ENCODE measurements at regions not wholly inside any gene's neighbourhood (a gene's known extent, or its start where the extent isn't known, plus 50 kb on each side); places are given as distances from the start of the nearest gene placed in this dataset.
A peak's percentile ranks its signal among the peaks of the same experiment; 100 is the strongest.

GRCh38 chr16:35305476-35305875 is 1846.1 kb downstream of the TP53TG3F start:
- H3K4me1 ChIP-seq: no peaks in the 10 kb centered on the region
- no peak overlapping the region for H3K4me3 ChIP-seq
- in situ Hi-C loops (cut with MboI; ENCODE audit: low sequenced_read_pairs in 4 of 4): loop anchor here in 2 of 4 donors (25.0 kb wide), 2 partner anchors 93 to 132 kb away; no protein-coding TSS in a partner anchor
- intact Hi-C loops (cut with DNase I; ENCODE audit: low total_unique reads): no loop called here
- no peaks in the 10 kb centered on the region for H3K9me3 ChIP-seq
- H3K27ac ChIP-seq: no peak overlapping the region
- H3K36me3 ChIP-seq: no peaks in the 10 kb centered on the region
- no peaks in the 10 kb centered on the region for H3K27me3 ChIP-seq
- no peak for DNase-seq
- ATAC-seq: no peak
- TF ChIP-seq CTCF (IDR thresholded peaks at IDR 0.05 in 4 of 5, conservative IDR thresholded peaks at IDR 0.05 in 1 of 5): no peak

GRCh38 chr16:35306915-35307314 is 1847.5 kb downstream of the TP53TG3F start:
- Histone ChIP-seq H3K36me3 (no peaks in the 10 kb centered on the region), H3K4me1 (no peaks in the 10 kb centered on the region), H3K9me3 (no peaks in the 10 kb centered on the region), H3K27ac (no peak overlapping the region), H3K4me3 (no peak overlapping the region), H3K27me3 (no peaks in the 10 kb centered on the region)
- intact Hi-C loops (cut with DNase I; ENCODE audit: low total_unique reads) (no loop called here), in situ Hi-C loops (cut with MboI; ENCODE audit: low sequenced_read_pairs in 4 of 4) (loop anchor here in 2 of 4 donors (25.0 kb wide), 2 partner anchors 95 to 130 kb away; no protein-coding TSS in a partner anchor)
- no peak for TF ChIP-seq CTCF (IDR thresholded peaks at IDR 0.05 in 4 of 5, conservative IDR thresholded peaks at IDR 0.05 in 1 of 5)
- no peak for TF ChIP-seq POLR2A (IDR thresholded peaks at IDR 0.05)
- DNase-seq (no peak), ATAC-seq (peak in 1 of 2 donors; percentile 36)

DNA sequence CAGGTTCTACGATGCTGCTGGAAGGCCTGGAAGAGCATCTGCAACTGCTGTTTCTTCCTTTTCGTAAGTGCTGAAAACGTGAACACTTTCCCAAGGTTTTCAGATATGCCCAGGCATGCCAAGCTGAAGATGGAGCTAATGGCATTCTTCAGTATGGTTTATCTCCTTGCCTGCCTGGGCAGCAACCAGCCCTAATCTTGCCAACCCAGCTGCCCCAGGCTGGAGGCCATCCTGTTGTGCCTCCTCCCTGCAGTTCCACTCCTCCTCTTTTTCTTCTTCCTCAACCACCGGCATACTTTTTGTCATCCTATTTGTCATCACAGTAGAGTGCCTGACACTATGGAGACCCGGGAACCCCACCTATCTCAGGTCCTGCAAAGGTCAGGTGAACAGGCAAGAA is 1849.3 kb downstream of the TP53TG3F start:
- Histone ChIP-seq H3K9me3 (no peaks in the 10 kb centered on the region), H3K4me3 (no peak overlapping the region), H3K4me1 (no peaks in the 10 kb centered on the region), H3K36me3 (no peaks in the 10 kb centered on the region), H3K27me3 (no peaks in the 10 kb centered on the region), H3K27ac (no peak overlapping the region)
- DNase-seq (no peak), ATAC-seq (no peak)
- intact Hi-C loops (cut with DNase I; ENCODE audit: low total_unique reads): no loop called here
- in situ Hi-C loops (cut with MboI; ENCODE audit: low sequenced_read_pairs in 4 of 4): loop anchor here in 2 of 4 donors (25.0 kb wide), 2 partner anchors 96 to 129 kb away; no protein-coding TSS in a partner anchor
- TF ChIP-seq CTCF (IDR thresholded peaks at IDR 0.05 in 4 of 5, conservative IDR thresholded peaks at IDR 0.05 in 1 of 5) (no peak), POLR2A (IDR thresholded peaks at IDR 0.05) (no peak)

DNA sequence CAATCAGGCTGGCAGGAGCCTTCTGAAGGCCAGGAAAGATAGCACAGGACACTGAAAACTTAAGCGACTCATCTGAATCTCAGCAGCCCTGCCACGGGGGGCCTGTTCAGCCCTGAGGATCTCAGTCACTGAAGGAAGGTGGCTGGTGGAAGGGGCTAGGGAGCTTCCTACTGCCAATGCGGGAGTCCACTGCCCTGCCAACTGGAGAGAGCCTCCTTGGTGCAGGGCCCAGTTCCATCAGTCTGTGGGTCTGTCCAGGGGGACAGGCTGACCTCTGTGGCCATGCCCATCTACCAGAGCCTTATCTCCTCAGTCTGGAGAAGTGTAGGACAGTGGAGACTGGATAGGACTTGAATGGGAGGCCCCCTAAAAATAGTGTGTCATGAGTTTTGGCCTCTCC is 1851.6 kb downstream of the TP53TG3F start:
- H3K9me3 ChIP-seq: no peaks in the 10 kb centered on the region
- in situ Hi-C loops (cut with MboI; ENCODE audit: low sequenced_read_pairs in 4 of 4) (loop anchor here in 2 of 4 donors (25.0 kb wide), 2 partner anchors 99 to 126 kb away; no protein-coding TSS in a partner anchor), intact Hi-C loops (cut with DNase I; ENCODE audit: low total_unique reads) (no loop called here)
- TF ChIP-seq POLR2A (IDR thresholded peaks at IDR 0.05) (no peak), CTCF (IDR thresholded peaks at IDR 0.05 in 4 of 5, conservative IDR thresholded peaks at IDR 0.05 in 1 of 5) (no peak)
- H3K4me1 ChIP-seq: no peaks in the 10 kb centered on the region
- H3K36me3 ChIP-seq: no peaks in the 10 kb centered on the region
- no peak overlapping the region for H3K4me3 ChIP-seq
- ATAC-seq (no peak), DNase-seq (no peak)
- H3K27ac ChIP-seq: no peak overlapping the region
- no peaks in the 10 kb centered on the region for H3K27me3 ChIP-seq

- ATAC-seq (no peak), DNase-seq (no peak)
- Histone ChIP-seq H3K4me1 (no peaks in the 10 kb centered on the region), H3K27me3 (no peaks in the 10 kb centered on the region), H3K27ac (no peak overlapping the region), H3K36me3 (no peaks in the 10 kb centered on the region), H3K4me3 (no peak overlapping the region), H3K9me3 (no peaks in the 10 kb centered on the region)
- in situ Hi-C loops (cut with MboI; ENCODE audit: low sequenced_read_pairs in 4 of 4) (loop anchor here in 2 of 4 donors (25.0 kb wide), 2 partner anchors 99 to 126 kb away; no protein-coding TSS in a partner anchor), intact Hi-C loops (cut with DNase I; ENCODE audit: low total_unique reads) (no loop called here)
- TF ChIP-seq POLR2A (IDR thresholded peaks at IDR 0.05) (no peak), CTCF (IDR thresholded peaks at IDR 0.05 in 4 of 5, conservative IDR thresholded peaks at IDR 0.05 in 1 of 5) (no peak)
Measured at GRCh38 chr16:35311475-35311874, 1852.1 kb downstream of the TP53TG3F start.

Data from gastrocnemius medialis (tissue), 4 donors.